HCT116 (cell line): ENCODE measurements at regions not wholly inside any gene's neighbourhood (a gene's known extent, or its start where the extent isn't known, plus 50 kb on each side); places are given as distances from the start of the nearest gene placed in this dataset.

ENCODE experiments used
- ATAC-seq: fragments of 200-7000 bp; cut with Tn5 transposase; 2 replicates; pipeline ENCODE4 v1.9.1; 2020; ENCODE audit warnings: mild to moderate bottlenecking, moderate library complexity
- BruUV-seq: library from RNA; stranded (reverse); fragments of 400-500 nt; replicated peaks from 2 replicates; lab custom pipeline; 2021; lab: Mats Ljungman, UMichigan
- CTCF ChIA-PET: fragments of 300-600 bp; sonication (Branson Sonifier 250); formaldehyde crosslinking; loops from one replicate; lab custom pipeline; 2021; ENCODE audit warnings: antibody characterized with exemption; lab: Charles Lee
- POLR2A ChIA-PET: fragments of 300-600, 350-600 bp; sonication (Branson Sonifier 250); formaldehyde crosslinking; loops from one replicate; lab custom pipeline; 2021; ENCODE audit warnings: antibody characterized with exemption; lab: Charles Lee
- RAD21 ChIA-PET, 2 experiments: fragments of 300-600 bp; sonication (Branson Sonifier 250); formaldehyde crosslinking; loops; one replicate each; lab custom pipeline; 2023; ENCODE audit warnings: low total read pairs in 2 of 2; ENCODE audit not compliant: uncharacterized antibody in 2 of 2, unreplicated experiment in 2 of 2, low non-redundant PET in 1 of 2; lab: Charles Lee
- DNase-seq: peaks from one replicate; pipeline ENCODE4 v3.0.0-alpha.2; 2010; ENCODE audit warnings: low read depth, low spot score
- H2AFZ ChIP-seq: fragments of 200-600 bp; shearing (Covaris generic), sonication (generic); 2 replicates; pipeline ENCODE4 v1.6.1; 2017; ENCODE audit warnings: low read depth, mixed run types, mixed read lengths, antibody characterized with exemption, low read length; ENCODE audit not compliant: poor library complexity, severe bottlenecking
- H3K27ac ChIP-seq: 2 replicates; pipeline ENCODE4 v1.5.1; 2012; ENCODE audit warnings: low read depth, low read length
- H3K27me3 ChIP-seq: fragments of 200-600 bp; sonication (generic); 2 replicates; pipeline ENCODE4 v1.6.1; 2016; ENCODE audit warnings: mixed run types, low read length, mixed read lengths; ENCODE audit not compliant: insufficient read depth
- H3K36me3 ChIP-seq, 2 experiments: fragments of 200-500 bp in 1 of 2; fragments of 200-600 bp in 1 of 2; sonication (Bioruptor generic) in 1 of 2; sonication (generic) in 1 of 2; 2 replicates each; pipeline versions ENCODE4 v1.5.1 to v1.6.1; 2014 to 2016; ENCODE audit warnings: low read length in 2 of 2, inconsistent platforms in 1 of 2, mixed read lengths in 1 of 2, mixed run types in 1 of 2; ENCODE audit not compliant: insufficient read depth in 2 of 2, control insufficient read depth in 1 of 2
- H3K4me1 ChIP-seq, 2 experiments: fragments of 200-600 bp in 1 of 2; sonication (generic) in 1 of 2; 2 replicates each; pipeline versions ENCODE4 v1.5.1 to v1.6.1; 2012 to 2017; ENCODE audit warnings: low read length in 2 of 2, inconsistent platforms in 1 of 2, mild to moderate bottlenecking in 1 of 2, mixed read lengths in 1 of 2, mixed run types in 1 of 2, moderate library complexity in 1 of 2; ENCODE audit not compliant: insufficient read depth in 2 of 2, control insufficient read depth in 1 of 2
- H3K4me2 ChIP-seq: fragments of 200-600 bp; sonication (generic); 2 replicates; pipeline ENCODE4 v1.6.1; 2017; ENCODE audit warnings: mixed run types, low read length, mixed read lengths
- H3K4me3 ChIP-seq, 2 experiments: fragments of 200-600 bp in 1 of 2; sonication (generic) in 1 of 2; replicated peaks in 1 of 2; 2 replicates each; pipeline ENCODE4 v1.5.1; 2011 to 2016; ENCODE audit warnings: low read length in 2 of 2, control low read depth in 1 of 2, low read depth in 1 of 2, mild to moderate bottlenecking in 1 of 2, mixed read lengths in 1 of 2, mixed run types in 1 of 2
- H3K79me2 ChIP-seq: fragments of 200-600 bp; sonication (generic); 2 replicates; pipeline ENCODE4 v1.6.1; 2017; ENCODE audit warnings: mild to moderate bottlenecking, mixed run types, low read length, moderate library complexity, mixed read lengths; ENCODE audit not compliant: insufficient read depth
- H3K9ac ChIP-seq: fragments of 200-600 bp; sonication (generic); 2 replicates; pipeline ENCODE4 v1.6.1; 2016; ENCODE audit warnings: low read length, mixed read lengths
- H3K9me2 ChIP-seq: fragments of 200-600 bp; sonication (generic), shearing (Covaris generic); 2 replicates; pipeline ENCODE4 v1.6.1; 2017; ENCODE audit warnings: mixed run types, mild to moderate bottlenecking, moderate library complexity; ENCODE audit not compliant: insufficient read depth
- H3K9me3 ChIP-seq, 2 experiments: fragments of 200-500 bp in 1 of 2; fragments of 200-600 bp in 1 of 2; sonication (Bioruptor generic) in 1 of 2; sonication (generic) in 1 of 2; 2 replicates each; pipeline ENCODE4 v1.6.1; 2014 to 2017; ENCODE audit warnings: low read length in 2 of 2, mixed read lengths in 2 of 2, inconsistent platforms in 1 of 2, low read depth in 1 of 2, mild to moderate bottlenecking in 1 of 2, mixed run types in 1 of 2, moderate library complexity in 1 of 2; ENCODE audit not compliant: control insufficient read depth in 1 of 2, insufficient read depth in 1 of 2
- H4K20me1 ChIP-seq: fragments of 200-600 bp; sonication (generic), shearing (Covaris generic); 2 replicates; pipeline ENCODE4 v1.6.1; 2017; ENCODE audit warnings: mixed run types, mild to moderate bottlenecking, moderate library complexity; ENCODE audit not compliant: insufficient read depth
- ATF3 ChIP-seq: IDR thresholded peaks from 2 replicates; pipeline ENCODE4 v1.6.1; 2012
- CEBPB ChIP-seq: IDR thresholded peaks from 2 replicates; pipeline ENCODE4 v1.6.1; 2012; ENCODE audit warnings: low read depth
- CTCF ChIP-seq, 3 experiments: fragments of 200-600 bp in 1 of 3; sonication (generic) in 1 of 3; IDR thresholded peaks in 2 of 3; conservative IDR thresholded peaks in 1 of 3; 2 replicates each; pipeline ENCODE4 v1.5.1; 2012 to 2017; ENCODE audit warnings: low read depth in 2 of 3, low read length in 2 of 3, antibody characterized with exemption in 1 of 3, borderline replicate concordance in 1 of 3, control low read depth in 1 of 3, mild to moderate bottlenecking in 1 of 3, mixed read lengths in 1 of 3, mixed run types in 1 of 3, moderate library complexity in 1 of 3; ENCODE audit not compliant: insufficient read depth in 1 of 3
- EZH2 ChIP-seq: fragments of 200-600 bp; sonication (generic); IDR thresholded peaks from 2 replicates; pipeline ENCODE4 v1.6.1; 2017; ENCODE audit warnings: antibody characterized with exemption, mixed run types
- EZH2phosphoT487 ChIP-seq: fragments of 200-600 bp; IDR thresholded peaks from 2 replicates; pipeline ENCODE4 v1.6.1; 2018; ENCODE audit warnings: antibody characterized with exemption, borderline replicate concordance
- FOSL1 ChIP-seq: IDR thresholded peaks from 2 replicates; pipeline ENCODE4 v1.6.1; 2012; ENCODE audit warnings: low read depth
- RAD21 ChIP-seq: IDR thresholded peaks from 2 replicates; pipeline ENCODE4 v1.6.1; 2012; ENCODE audit warnings: low read depth, mild to moderate bottlenecking
- SIN3A ChIP-seq: IDR thresholded peaks from 2 replicates; pipeline ENCODE4 v1.6.1; 2012; ENCODE audit warnings: low read depth
- SP1 ChIP-seq: IDR thresholded peaks from 2 replicates; pipeline ENCODE4 v1.6.1; 2012; ENCODE audit warnings: low read depth
- SRF ChIP-seq: IDR thresholded peaks from 2 replicates; pipeline ENCODE4 v1.6.1; 2012; ENCODE audit warnings: low read depth
- TCF7L2 ChIP-seq: IDR thresholded peaks from 2 replicates; pipeline ENCODE4 v1.7.0; 2011; ENCODE audit warnings: borderline replicate concordance, inconsistent platforms; ENCODE audit not compliant: insufficient read depth, insufficient read length; ENCODE audit errors: extremely low read depth
- ZBTB33 ChIP-seq: IDR thresholded peaks from 2 replicates; pipeline ENCODE4 v1.6.1; 2011; ENCODE audit warnings: mild to moderate bottlenecking, low read length, moderate library complexity; ENCODE audit not compliant: insufficient replicate concordance; ENCODE audit errors: extremely low read depth
- ZNF274 ChIP-seq: fragments of 200-500 bp; sonication (Bioruptor generic); IDR thresholded peaks from 2 replicates; pipeline ENCODE4 v1.6.1; 2014; ENCODE audit warnings: mild to moderate bottlenecking, low read depth, low read length, inconsistent platforms
- intact Hi-C: fragments of 100-400 bp; cut with micrococcal nuclease; formaldehyde crosslinking; loops from 2 replicates; pipeline ENCODE4 v1.10.0; 2022

GRCh38 chr18:34951625-34952379, 89.4 kb upstream of the MAPRE2 start:
- no peaks in the 10 kb centered on the region for H3K36me3 ChIP-seq
- H4K20me1 ChIP-seq, result no peaks in the 10 kb centered on the region
- no peaks in the 10 kb centered on the region for H3K27me3 ChIP-seq
- H3K9me3 ChIP-seq, result no peaks in the 10 kb centered on the region
- H2AFZ ChIP-seq, result no peak overlapping the region
- no peaks in the 10 kb centered on the region for H3K79me2 ChIP-seq
- DNase-seq (no peak), ATAC-seq (no peak)
- 0 out of 4 replicates have a peak, but pooled peaks cover 0 to 7% of the 10 kb centered on the region in 2 experiments for H3K4me1 ChIP-seq
- no TSS peak for BruUV-seq
- CTCF ChIA-PET, result no interaction called here
- intact Hi-C loops, result no loop called here
- POLR2A ChIA-PET, result no interaction called here
- H3K9ac ChIP-seq, result no peak overlapping the region
- TF ChIP-seq ATF3 (no peak), TCF7L2 (no peak), SRF (no peak), RAD21 (no peak)
- no peak overlapping the region for H3K27ac ChIP-seq
- H3K9me2 ChIP-seq, result no peaks in the 10 kb centered on the region
- RAD21 ChIA-PET, result no interaction called here
- no peak overlapping the region for H3K4me3 ChIP-seq
- no peak overlapping the region for H3K4me2 ChIP-seq

- no peaks in the 10 kb centered on the region for H3K36me3 ChIP-seq
- ATAC-seq (no peak), DNase-seq (no peak)
- no peak for TF ChIP-seq SP1
- TF ChIP-seq ZNF274, result no peak
- no peak for TF ChIP-seq ZBTB33
- TF ChIP-seq FOSL1, result no peak
- TF ChIP-seq CEBPB, result no peak
- TF ChIP-seq EZH2, result no peak
- no peak for TF ChIP-seq SIN3A
- TF ChIP-seq EZH2phosphoT487, result no peak
- no peak for TF ChIP-seq CTCF (IDR thresholded peaks at IDR 0.05 in 2 of 3, conservative IDR thresholded peaks at IDR 0.05 in 1 of 3; ENCODE audit: borderline replicate concordance in 1 of 3, insufficient read depth in 1 of 3, low read depth in 2 of 3, low read length in 2 of 3)
- no peaks in the 10 kb centered on the region for H3K27me3 ChIP-seq
- H3K4me3 ChIP-seq, result no peak overlapping the region
- no peak overlapping the region for H3K9ac ChIP-seq
- H3K4me1 ChIP-seq, result no peaks in the 10 kb centered on the region
- no peaks in the 10 kb centered on the region for H3K79me2 ChIP-seq
- RAD21 ChIA-PET, result no interaction called here
- no peak overlapping the region for H2AFZ ChIP-seq
- no peak overlapping the region for H3K4me2 ChIP-seq
- no TSS peak for BruUV-seq
- no peaks in the 10 kb centered on the region for H4K20me1 ChIP-seq
- no peaks in the 10 kb centered on the region for H3K9me2 ChIP-seq
- no peaks in the 10 kb centered on the region for H3K9me3 ChIP-seq
- intact Hi-C loops, result no loop called here
- H3K27ac ChIP-seq, result no peak overlapping the region
- CTCF ChIA-PET, result interaction anchor here (1.0 kb wide), 1 partner anchor 190 kb away, joined by 3 read pairs; no protein-coding TSS in a partner anchor
- POLR2A ChIA-PET, result no interaction called here
These were observed 88.0 kb upstream of the MAPRE2 start for GRCh38 chr18:34953212-34953611.
